Amygdala (tissue), 56 donors: ENCODE measurements at regions not wholly inside any gene's neighbourhood (a gene's known extent, or its start where the extent isn't known, plus 50 kb on each side); places are given as distances from the start of the nearest gene placed in this dataset.

Experiments
- DNase-seq, 56 donors: peaks; one replicate each; lab custom pipeline; 2025; lab: John Stamatoyannopoulos, UW

GRCh38 chr7:46534664-46535588 lies 613.9 kb upstream of the IGFBP3 start:
- DNase-seq, result no peak

DNA sequence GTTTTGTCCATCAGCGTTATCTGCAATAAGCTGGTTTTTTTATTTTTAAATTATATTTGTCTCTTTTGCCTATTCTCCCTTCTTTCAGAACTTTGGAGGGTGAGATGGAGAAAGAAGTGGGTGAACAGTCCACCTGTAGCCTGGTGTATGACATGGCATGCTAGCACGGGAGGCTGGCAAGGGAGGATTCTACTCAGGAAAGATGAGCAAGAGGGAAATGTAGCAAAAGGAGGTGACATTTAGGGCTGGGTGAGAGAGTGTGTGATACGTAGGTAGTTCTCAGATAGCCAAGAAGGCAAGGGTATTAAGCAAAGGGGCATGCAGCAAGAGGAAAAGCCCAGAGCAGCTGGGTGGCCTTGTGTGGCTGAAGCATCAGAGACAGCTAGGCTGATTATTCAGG lies 612.9 kb upstream of the IGFBP3 start:
- DNase-seq, result no peak

DNA sequence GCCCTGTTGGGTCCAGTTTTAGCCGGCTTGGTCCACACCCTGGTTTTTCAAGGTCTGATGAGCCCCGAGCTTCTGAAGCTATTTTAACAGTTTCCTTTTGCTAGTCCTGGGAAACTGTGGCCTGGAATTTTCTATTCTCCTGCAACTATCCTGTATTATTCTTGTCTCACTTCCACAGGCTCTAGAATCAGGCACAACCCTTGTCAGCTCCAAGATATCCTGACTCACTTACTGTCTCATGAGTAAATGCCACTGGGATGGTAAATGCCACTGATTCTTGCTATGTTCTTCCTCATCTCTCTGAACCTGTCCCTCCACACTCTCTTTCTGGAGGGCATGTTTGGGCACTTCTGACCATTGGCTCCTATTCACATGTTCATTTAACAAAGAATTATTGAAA lies 611.5 kb upstream of the IGFBP3 start:
- DNase-seq, result no peak

GRCh38 chr7:46530081-46530750 lies 609.1 kb upstream of the IGFBP3 start:
- DNase-seq, result no peak

GRCh38 chr7:46527360-46527759 lies 606.3 kb upstream of the IGFBP3 start:
- no peak for DNase-seq

DNA sequence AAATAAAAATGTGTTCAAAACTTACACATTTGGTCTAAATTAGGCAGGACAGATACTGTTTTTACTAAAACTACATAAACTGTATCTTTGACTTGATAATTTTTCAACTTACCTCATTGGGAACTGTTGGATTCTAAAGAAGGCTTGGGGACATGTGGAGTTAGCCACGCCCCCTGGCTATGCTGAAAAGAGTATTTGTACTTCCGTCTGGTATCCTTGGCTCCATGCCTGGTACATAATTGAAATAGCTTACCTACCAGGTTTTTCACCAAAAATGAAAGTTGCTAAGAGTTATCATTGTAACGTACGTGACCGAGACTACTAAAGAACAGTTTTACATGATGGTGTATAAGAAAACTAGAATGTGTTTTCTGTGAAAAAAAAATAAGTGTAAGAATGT lies 604.8 kb upstream of the IGFBP3 start:
- DNase-seq, result no peak

DNA sequence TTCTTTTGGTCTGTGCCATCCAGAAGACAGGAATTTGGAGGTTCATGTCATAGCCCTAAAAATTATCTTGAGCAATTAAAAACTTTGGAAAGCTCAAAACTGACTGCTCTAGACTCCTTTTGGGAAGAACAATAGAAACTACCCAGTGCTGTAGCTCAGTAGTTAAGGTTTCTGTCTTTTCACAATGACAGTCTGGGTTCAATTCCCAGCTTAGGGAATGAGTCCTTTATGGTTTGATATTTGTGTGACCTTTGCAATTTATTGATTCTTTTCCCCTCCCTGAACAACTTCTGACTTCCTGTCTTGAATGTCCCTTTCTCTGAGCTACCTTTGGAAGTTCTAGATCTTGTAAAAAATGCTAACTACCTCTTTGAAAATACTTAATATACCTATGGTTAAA lies 603.3 kb upstream of the IGFBP3 start:
- DNase-seq, result no peak

GRCh38 chr7:46522354-46522906 lies 601.4 kb upstream of the IGFBP3 start:
- DNase-seq, result no peak

DNA sequence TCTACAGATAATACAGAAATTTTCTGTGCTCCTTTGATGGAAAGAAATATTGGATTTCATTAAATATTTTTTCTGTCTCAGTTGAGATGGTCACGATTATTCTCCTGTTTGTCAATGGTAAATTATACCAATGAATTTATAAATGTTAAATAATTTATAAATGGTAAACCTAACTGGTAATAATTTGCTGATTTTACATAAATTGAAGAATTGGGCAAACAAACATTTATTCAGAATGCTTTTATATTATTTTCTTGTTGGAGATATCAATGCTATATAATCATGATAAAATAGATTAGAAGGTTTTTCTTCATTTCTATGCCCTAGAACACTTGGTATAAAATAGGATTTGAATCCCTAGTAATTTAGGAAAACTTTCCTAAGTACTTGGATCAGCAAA lies 597.6 kb upstream of the IGFBP3 start:
- DNase-seq, result no peak

- DNase-seq, result no peak
Observed at GRCh38 chr7:46515844-46516590, 594.9 kb upstream of the IGFBP3 start.

- DNase-seq, result no peak
Observed at GRCh38 chr7:46513447-46513848, 592.4 kb upstream of the IGFBP3 start.

GRCh38 chr7:46512891-46513413 lies 591.9 kb upstream of the IGFBP3 start:
- DNase-seq, result no peak

- DNase-seq, result no peak
Observed at GRCh38 chr7:46511442-46512215, 590.6 kb upstream of the IGFBP3 start.

DNA sequence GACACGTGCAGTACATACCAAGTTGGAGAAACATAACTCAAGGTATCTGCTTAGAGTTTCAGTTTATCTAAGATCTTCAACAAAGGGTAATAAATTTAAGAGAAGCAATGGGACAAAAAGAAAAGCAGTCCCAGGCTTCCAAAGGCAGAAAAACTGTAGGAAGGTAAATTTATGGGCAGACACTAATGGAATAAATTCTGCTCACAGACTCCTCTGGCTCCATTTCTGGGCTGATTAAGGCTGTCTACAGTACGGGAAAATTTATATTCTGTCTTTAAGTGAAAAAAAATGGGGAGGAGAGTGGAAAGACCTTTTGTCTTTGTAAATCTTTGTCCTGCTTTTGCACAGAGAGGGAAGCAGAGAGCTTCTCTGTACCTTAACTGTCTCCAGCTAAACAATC lies 587.5 kb upstream of the IGFBP3 start:
- no peak for DNase-seq

DNA sequence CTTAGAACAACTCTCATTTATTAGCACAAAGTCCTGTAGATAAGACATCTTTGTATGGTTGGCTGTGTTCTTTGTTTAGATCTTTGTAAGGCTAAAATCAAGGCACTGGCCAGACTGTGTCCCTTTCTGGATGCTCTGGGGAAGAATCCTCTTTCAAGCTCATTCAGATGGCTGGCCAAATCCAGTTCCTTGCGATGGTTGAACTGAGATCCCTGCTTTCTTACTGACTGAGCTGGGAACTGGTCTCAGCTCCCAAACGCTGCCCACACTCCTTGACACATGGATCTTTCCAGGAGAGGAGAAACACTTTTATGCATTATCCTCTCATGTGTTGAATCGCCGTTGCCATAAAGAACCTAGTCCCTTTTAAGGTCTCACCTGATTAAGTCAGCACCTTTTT lies 586.5 kb upstream of the IGFBP3 start:
- no peak for DNase-seq

GRCh38 chr7:46494441-46494840 lies 573.4 kb upstream of the IGFBP3 start:
- no peak for DNase-seq

GRCh38 chr7:46494028-46494427 lies 573.0 kb upstream of the IGFBP3 start:
- no peak for DNase-seq

- DNase-seq, result no peak
Observed at GRCh38 chr7:46493196-46493595, 572.1 kb upstream of the IGFBP3 start.

DNA sequence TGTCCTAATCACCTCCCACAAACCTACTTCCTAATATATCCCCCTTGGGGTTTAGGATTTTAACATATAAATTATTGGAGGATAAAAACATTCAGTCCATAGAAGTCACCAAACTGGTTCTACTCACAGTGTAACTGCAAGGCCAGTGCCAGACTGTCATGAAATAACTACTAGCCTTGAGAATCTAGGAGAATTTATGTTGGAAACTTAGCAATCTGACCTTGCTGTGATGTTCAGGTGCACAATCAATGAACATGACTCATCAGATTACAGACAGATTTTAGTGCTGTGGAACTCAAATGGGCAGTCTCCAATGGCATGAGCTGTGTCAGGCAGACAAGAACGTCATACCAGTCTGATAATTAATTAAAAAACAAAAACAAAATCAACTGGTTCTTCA lies 571.4 kb upstream of the IGFBP3 start:
- DNase-seq, result no peak

- no peak for DNase-seq
Observed at GRCh38 chr7:46490406-46490805, 569.3 kb upstream of the IGFBP3 start.
